Erythroblast (primary cell): ENCODE measurements at regions not wholly inside any gene's neighbourhood (a gene's known extent, or its start where the extent isn't known, plus 50 kb on each side); places are given as distances from the start of the nearest gene placed in this dataset.

Source experiments
- GATA1 ChIP-seq: IDR thresholded peaks from 2 replicates; pipeline ENCODE4 v1.6.1; 2011; ENCODE audit warnings: low read depth, mild to moderate bottlenecking, control low read depth, low read length, moderate library complexity
- POLR2A ChIP-seq: IDR thresholded peaks from 2 replicates; pipeline ENCODE4 v1.6.1; 2011; ENCODE audit warnings: mild to moderate bottlenecking, low read length

DNA sequence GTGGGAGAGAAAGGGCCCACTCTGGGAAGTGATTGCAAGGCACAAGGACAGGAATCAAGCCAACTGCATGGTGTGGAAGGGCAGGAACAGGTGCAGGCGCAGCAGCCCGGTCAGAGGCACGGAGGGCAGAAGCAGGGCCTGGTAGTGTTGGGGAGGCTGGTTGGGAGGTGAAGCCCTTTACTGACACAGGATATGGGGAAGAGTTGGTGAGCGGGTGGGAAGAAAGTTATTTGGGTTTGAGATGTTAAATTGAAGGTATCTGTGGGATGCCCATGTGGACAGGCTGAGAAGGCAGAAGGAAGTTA, 83.6 kb upstream of the ABHD2 start:
- TF ChIP-seq GATA1 = no peak
- TF ChIP-seq POLR2A = no peak
